Hippocampal formation (tissue), 2 donors: ENCODE measurements at regions not wholly inside any gene's neighbourhood (a gene's known extent, or its start where the extent isn't known, plus 50 kb on each side); places are given as distances from the start of the nearest gene placed in this dataset.
"Not testable (repeated sequence)": the region's sequence is repeated elsewhere in the genome, so short reads cannot be mapped to it uniquely, and the experiment has no call there.

Experiments
- DNase-seq, 2 donors: peaks; one replicate each; lab custom pipeline; 2025; lab: John Stamatoyannopoulos, UW

- no peak for DNase-seq
These were observed 407.0 kb downstream of the SUCLG1 start for GRCh38 chr2:84052043-84052442.

- no peak for DNase-seq
These were observed 410.1 kb downstream of the SUCLG1 start for GRCh38 chr2:84048964-84049363.

DNA sequence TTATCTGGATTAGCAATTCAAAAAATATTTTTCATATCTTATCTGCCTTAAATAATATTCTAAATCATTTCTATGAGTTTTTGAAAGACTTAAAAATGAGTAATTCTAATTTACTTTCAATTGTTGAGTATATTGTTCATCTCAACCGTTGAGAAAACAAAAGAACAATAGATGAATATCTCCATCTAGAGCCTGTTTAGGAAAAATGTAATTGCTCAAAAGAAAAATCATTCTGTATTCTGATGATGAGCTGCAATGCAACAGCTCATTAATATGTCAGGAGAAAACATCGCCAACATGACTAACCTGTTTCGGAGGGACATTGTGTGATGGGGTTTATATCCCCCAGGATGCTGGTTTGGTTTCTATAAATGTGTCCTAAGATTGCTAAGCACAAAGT, 417.6 kb downstream of the SUCLG1 start:
- DNase-seq = peak in 1 of 2 donors; percentile 3

DNA sequence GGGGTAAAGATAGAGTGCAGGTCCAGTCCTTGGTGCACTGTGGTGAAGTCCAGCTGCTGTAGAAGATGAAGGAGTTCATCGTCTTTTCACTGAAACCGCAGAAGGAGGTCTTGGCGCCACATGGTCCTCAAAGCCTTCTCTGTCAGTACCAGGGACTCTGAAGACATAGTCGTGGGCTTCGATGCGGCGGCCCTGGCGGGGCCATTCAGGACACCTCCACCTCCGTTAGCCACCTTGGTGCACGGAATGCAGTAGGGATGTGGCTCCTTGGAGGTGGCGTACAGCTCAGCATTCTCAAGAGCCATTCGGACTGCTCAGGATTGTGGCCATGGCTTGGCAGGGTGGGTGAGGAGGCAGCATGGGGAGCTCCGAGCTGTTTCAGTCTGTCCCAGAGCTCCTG, 418.8 kb downstream of the SUCLG1 start:
- DNase-seq = no peak

DNA sequence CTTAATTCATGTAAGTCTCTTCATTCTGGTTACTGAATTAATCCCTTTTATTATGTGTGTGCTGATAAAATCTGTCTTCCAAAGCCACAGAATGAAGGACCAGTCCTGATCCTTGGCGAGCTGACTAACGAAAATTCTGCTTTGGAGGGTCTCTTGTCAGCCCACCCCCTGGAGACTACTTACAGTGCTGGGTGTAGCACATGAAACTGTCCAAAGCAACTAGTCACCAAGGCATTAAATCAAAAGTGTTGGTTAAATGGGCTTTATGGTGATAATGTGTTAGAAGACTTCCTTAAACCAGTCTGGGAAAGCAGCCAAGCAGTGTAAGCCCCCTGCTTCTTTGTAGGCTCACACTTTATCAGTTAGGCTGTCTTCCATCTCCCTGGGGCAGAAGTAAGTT, 420.2 kb downstream of the SUCLG1 start:
- DNase-seq = no peak

- no peak for DNase-seq
These were observed 425.6 kb downstream of the SUCLG1 start for GRCh38 chr2:84033347-84033974.

GRCh38 chr2:84031312-84032050, 427.6 kb downstream of the SUCLG1 start:
- no peak for DNase-seq

GRCh38 chr2:84029903-84030575, 429.0 kb downstream of the SUCLG1 start:
- DNase-seq = no peak

DNA sequence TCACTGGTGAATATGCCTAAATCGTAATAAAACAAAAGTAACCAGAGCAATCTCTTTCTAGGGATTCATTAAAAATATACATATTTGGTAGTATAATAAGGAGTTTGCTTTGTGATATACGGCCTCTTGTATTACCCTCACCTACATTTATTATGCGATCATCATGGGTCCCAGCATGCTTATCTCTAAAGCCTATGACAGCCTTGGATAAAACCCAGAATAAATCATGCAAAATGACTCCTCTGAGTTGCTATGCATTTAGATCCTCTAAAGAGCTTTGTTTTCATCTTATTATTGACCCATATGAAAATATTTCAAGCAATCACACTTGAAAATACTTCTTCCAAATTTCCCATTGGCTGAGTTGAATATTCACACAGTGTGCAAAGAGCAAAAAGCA, 432.3 kb downstream of the SUCLG1 start:
- DNase-seq = no peak

GRCh38 chr2:84022810-84023431, 436.2 kb downstream of the SUCLG1 start:
- DNase-seq = peak; percentile 0 to 24

GRCh38 chr2:84017010-84017409, 442.1 kb downstream of the SUCLG1 start:
- no peak for DNase-seq

- DNase-seq = no peak
These were observed 442.9 kb downstream of the SUCLG1 start for GRCh38 chr2:84016183-84016582.

GRCh38 chr2:83997889-83998288, 461.2 kb downstream of the SUCLG1 start:
- no peak for DNase-seq

GRCh38 chr2:83994633-83995179, 464.4 kb downstream of the SUCLG1 start:
- DNase-seq = no peak

- no peak for DNase-seq
These were observed 465.0 kb downstream of the SUCLG1 start for GRCh38 chr2:83993873-83994632.

GRCh38 chr2:83991992-83992391, 467.1 kb downstream of the SUCLG1 start:
- no peak for DNase-seq

- no peak for DNase-seq
These were observed 468.4 kb downstream of the SUCLG1 start for GRCh38 chr2:83990636-83991035.

GRCh38 chr2:83976628-83977027, 482.5 kb downstream of the SUCLG1 start:
- DNase-seq = not testable (repeated sequence)

DNA sequence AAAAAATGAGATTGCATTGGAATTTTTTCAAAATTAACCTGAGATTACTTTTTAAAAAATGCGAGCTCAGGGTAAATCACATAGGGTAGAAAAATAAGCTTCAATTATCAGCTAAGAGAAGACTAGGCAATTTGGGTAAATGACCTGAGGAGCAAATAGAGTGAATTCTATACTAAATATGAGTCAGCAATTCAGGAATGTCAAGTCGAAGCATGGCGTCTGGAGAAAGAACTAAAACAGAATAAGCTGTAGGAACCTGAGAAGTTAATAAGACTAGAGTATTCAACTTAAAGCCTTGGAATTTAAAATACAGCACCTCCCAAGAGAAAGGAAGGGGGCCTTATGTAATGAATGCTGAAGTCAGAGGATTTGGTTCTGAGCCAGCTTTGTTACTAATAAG, 487.0 kb downstream of the SUCLG1 start:
- no peak for DNase-seq

DNA sequence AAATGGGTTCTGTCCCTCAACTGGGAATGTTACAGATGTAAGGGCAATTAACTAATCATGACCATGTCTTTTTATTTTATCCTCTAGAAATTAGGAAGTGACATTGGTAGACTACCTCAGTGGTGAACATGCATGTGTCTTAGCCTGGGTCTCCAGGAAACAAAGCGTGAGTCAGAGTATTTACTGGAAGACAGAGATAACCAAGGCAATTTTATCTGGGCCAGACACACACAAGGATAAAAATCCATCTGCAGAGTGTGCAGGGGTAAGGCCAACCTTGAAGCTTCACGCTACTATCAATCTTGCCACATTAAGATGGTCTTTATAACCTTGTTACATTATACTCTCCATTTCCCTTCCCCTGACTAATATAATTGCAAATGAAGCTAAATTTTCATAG, 487.5 kb downstream of the SUCLG1 start:
- DNase-seq = no peak

DNA sequence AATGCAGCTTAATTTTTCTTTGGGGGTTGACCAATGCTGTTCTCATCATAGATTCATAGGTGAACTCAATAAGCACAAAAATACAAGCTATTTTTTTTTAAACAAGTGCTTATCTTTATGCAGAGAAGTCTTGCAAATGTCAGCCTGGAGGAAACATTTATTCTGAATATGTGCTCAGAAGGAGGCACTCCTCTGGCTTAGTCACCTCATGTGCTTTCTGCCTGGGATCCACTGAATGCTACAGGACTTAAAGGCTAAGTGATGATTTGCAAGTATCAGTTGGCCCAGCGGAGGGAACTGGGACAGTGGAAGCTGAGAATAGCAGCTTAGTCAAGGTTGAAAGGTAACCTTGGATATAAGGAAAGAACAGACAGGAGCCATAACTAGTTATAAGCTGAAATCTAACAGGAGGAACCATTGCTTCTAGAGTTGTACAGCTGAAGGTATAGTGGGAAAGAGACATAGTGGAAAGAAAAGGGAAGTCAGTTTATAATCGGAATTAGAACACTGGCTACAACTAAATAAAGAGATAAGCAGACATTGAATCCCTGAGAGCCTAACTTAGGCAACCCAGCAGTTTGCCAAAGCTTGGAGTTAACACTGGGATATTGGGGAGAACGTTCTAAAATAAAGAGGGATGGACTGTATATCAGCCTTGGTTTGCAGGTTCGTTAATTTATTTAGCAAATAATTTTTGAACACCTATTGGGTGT, 488.7 kb downstream of the SUCLG1 start:
- no peak for DNase-seq
